ENCODE measurements at regions not wholly inside any gene's neighbourhood (a gene's known extent, or its start where the extent isn't known, plus 50 kb on each side); places are given as distances from the start of the nearest gene placed in this dataset.

DNA sequence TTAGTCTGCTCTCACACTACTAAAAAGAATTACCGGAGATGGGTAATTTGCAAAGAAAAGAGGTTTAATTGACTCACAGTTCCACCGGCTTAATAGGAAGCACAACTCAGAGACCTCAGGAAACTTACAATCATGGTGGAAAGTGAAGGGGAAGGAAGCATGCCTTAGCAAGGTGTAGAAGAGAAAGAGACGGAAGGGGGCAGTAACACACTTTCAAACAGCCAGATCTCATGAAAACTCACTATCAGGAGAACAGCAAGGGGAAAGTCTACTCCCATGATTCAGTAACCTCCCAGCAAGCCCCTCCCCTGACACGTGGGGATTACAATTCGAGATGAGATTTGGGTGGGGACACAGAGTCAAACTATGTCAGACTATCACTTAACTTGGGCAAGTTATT lies 236.6 kb upstream of the ANO3 start:
- TF ChIP-seq, protein P1, sequence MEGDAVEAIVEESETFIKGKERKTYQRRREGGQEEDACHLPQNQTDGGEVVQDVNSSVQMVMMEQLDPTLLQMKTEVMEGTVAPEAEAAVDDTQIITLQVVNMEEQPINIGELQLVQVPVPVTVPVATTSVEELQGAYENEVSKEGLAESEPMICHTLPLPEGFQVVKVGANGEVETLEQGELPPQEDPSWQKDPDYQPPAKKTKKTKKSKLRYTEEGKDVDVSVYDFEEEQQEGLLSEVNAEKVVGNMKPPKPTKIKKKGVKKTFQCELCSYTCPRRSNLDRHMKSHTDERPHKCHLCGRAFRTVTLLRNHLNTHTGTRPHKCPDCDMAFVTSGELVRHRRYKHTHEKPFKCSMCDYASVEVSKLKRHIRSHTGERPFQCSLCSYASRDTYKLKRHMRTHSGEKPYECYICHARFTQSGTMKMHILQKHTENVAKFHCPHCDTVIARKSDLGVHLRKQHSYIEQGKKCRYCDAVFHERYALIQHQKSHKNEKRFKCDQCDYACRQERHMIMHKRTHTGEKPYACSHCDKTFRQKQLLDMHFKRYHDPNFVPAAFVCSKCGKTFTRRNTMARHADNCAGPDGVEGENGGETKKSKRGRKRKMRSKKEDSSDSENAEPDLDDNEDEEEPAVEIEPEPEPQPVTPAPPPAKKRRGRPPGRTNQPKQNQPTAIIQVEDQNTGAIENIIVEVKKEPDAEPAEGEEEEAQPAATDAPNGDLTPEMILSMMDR (IDR thresholded peaks at IDR 0.05; ENCODE audit: insufficient read depth, low read depth, low read length) = no peak
- Histone ChIP-seq H3K4me3 (ENCODE audit: low read depth, low read length) (no peak overlapping the region), H3K36me3 (ENCODE audit: control insufficient read depth, insufficient read depth, low read length) (no peaks in the 10 kb centered on the region), H3K27me3 (ENCODE audit: control insufficient read depth, insufficient read depth, low read length) (no peaks in the 10 kb centered on the region)
- ChIA-PET POLR2A (no interaction called here), CTCF (no interaction called here)
- no peak for DNase-seq (ENCODE audit: low read depth)

DNA sequence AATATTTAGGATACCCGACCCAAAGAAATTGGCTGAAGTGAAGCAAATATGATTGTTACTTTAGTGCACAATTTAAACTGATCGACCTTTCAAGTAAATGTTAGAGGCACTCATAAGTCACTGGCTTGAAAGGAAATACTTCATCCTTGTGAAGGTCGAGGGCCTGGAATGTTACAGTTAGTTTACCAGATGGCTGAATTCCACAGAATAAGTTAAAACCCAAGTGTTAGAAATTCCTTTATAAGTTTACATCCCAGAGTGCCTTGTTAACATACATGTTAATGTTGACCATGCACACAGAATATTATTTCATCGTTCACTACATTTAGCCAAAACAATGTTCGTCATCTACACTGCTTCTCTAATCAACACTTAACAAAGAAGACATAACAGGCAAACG lies 235.5 kb upstream of the ANO3 start:
- Histone ChIP-seq H3K27me3 (ENCODE audit: control insufficient read depth, insufficient read depth, low read length) (no peaks in the 10 kb centered on the region), H3K4me3 (ENCODE audit: low read depth, low read length) (no peak overlapping the region), H3K36me3 (ENCODE audit: control insufficient read depth, insufficient read depth, low read length) (no peaks in the 10 kb centered on the region)
- TF ChIP-seq, protein P1 (IDR thresholded peaks at IDR 0.05; ENCODE audit: insufficient read depth, low read depth, low read length) = no peak
- CTCF ChIA-PET = no interaction called here
- POLR2A ChIA-PET = no interaction called here
- no peak for DNase-seq (ENCODE audit: low read depth)

DNA sequence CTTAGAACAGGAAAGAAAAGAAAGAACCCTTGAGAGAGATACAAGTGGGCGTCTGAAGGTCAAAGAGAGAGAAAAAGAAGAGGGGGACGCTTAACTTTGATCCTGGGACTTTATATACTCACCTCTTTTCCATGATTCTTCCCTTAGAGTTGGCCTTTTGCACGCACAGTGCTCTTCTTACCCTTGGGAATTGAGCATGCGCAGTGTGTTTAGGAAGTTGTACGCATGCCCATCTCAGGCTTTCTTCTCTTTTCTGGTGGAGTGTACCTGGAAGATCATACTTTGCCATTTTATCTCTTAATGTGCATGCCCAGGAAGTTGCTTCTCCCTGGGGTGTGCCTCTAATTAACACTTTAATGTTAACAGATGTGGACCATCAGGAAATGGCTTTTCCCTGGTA lies 229.6 kb upstream of the ANO3 start:
- DNase-seq (ENCODE audit: low read depth) = no peak
- POLR2A ChIA-PET = no interaction called here
- CTCF ChIA-PET = no interaction called here
- TF ChIP-seq, protein P1 (IDR thresholded peaks at IDR 0.05; ENCODE audit: insufficient read depth, low read depth, low read length) = no peak
- no peaks in the 10 kb centered on the region for H3K36me3 ChIP-seq (ENCODE audit: control insufficient read depth, insufficient read depth, low read length)
- no peaks in the 10 kb centered on the region for H3K27me3 ChIP-seq (ENCODE audit: control insufficient read depth, insufficient read depth, low read length)
- H3K4me3 ChIP-seq (ENCODE audit: low read depth, low read length) = no peak overlapping the region

DNA sequence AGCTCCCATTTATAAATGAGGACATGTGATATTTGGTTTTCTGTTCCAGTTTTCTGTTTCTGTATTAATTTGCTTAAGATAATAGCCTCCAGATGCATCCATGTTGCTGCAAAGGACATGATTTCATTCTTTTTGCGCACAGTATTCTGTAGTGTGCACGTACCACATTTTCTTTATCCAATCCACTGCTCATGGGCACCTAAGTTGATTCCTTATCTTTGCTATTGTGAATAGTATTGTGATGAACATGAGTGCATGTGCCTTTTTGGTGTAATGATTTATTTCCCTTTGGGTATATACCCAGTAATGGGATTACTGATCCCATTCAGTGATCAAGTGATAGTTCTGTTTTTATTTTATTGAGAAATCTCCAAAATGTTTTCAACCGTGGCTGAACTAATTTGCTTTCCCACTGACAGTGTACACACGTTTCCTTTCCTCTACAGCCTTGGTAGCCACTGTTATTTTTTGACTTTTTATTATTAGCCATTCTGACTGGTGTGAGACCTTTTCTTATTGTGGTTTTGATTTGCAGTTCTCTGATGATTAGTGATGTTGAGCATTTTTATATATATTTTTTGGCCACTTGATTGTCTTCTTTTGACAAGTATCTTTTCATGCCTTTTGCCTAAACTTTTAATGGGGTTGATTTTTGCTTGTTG lies 226.0 kb upstream of the ANO3 start:
- Histone ChIP-seq H3K4me3 (ENCODE audit: low read depth, low read length) (no peak overlapping the region), H3K27me3 (ENCODE audit: control insufficient read depth, insufficient read depth, low read length) (no peaks in the 10 kb centered on the region), H3K36me3 (ENCODE audit: control insufficient read depth, insufficient read depth, low read length) (no peaks in the 10 kb centered on the region)
- TF ChIP-seq, protein P1 (IDR thresholded peaks at IDR 0.05; ENCODE audit: insufficient read depth, low read depth, low read length) = no peak
- CTCF ChIA-PET = no interaction called here
- POLR2A ChIA-PET = no interaction called here
- DNase-seq (ENCODE audit: low read depth) = no peak

DNA sequence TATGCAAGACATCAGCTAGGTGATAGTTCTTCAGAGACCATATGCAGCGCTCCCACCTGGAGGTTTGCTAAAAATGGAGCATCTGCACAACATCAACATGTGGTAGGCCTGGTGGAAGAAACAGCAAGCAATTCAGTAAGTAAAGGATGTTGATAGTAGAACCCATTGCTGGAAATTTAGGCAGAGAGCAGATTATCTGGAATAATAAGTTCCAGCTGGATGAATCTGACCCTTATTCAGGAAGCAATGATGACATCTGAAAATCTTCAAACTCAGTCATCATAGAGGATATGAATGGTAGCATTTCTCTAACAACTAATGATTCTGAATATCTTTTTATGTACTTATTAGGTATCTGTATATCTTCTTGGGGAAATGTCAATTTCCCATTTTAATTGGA lies 225.2 kb upstream of the ANO3 start:
- H3K4me3 ChIP-seq (ENCODE audit: low read depth, low read length) = no peak overlapping the region
- CTCF ChIA-PET = no interaction called here
- TF ChIP-seq, protein P1 (IDR thresholded peaks at IDR 0.05; ENCODE audit: insufficient read depth, low read depth, low read length) = no peak
- POLR2A ChIA-PET = no interaction called here
- no peaks in the 10 kb centered on the region for H3K36me3 ChIP-seq (ENCODE audit: control insufficient read depth, insufficient read depth, low read length)
- no peak for DNase-seq (ENCODE audit: low read depth)
- no peaks in the 10 kb centered on the region for H3K27me3 ChIP-seq (ENCODE audit: control insufficient read depth, insufficient read depth, low read length)
